K562 (cell line): ENCODE measurements at regions not wholly inside any gene's neighbourhood (a gene's known extent, or its start where the extent isn't known, plus 50 kb on each side); places are given as distances from the start of the nearest gene placed in this dataset.
A peak's percentile ranks its signal among the peaks of the same experiment; 100 is the strongest.

ENCODE experiments used
- CXXC5 ChIP-seq: fragments of 250-450 bp; sonication (Bioruptor Pico); IDR thresholded peaks from 2 replicates; pipeline ENCODE4 v1.8.0; 2022; ENCODE audit warnings: inconsistent platforms, mild to moderate bottlenecking, moderate library complexity
- EHMT2 ChIP-seq: fragments of 450-650 bp; IDR thresholded peaks from 2 replicates; pipeline ENCODE4 v1.6.1; 2018; ENCODE audit warnings: antibody characterized with exemption
- MGA ChIP-seq: fragments of 450-650 bp; IDR thresholded peaks from 2 replicates; pipeline ENCODE4 v1.6.1; 2016; ENCODE audit warnings: mild to moderate bottlenecking, moderate library complexity
- POLR2G ChIP-seq: fragments of 200-400 bp; formaldehyde crosslinking; IDR thresholded peaks from 2 replicates; pipeline ENCODE4 v1.6.1; 2017; ENCODE audit warnings: low read depth, mild to moderate bottlenecking, antibody characterized with exemption, low read length, moderate library complexity
- PTTG1 ChIP-seq: fragments of 450-650 bp; IDR thresholded peaks from 2 replicates; pipeline ENCODE4 v1.6.1; 2016; ENCODE audit warnings: low read depth, mild to moderate bottlenecking, missing genetic modification characterization, missing compliant biosample characterization
- PYGO2 ChIP-seq: fragments of 450-650 bp; IDR thresholded peaks from 2 replicates; pipeline ENCODE4 v1.6.1; 2016; ENCODE audit warnings: mild to moderate bottlenecking, missing genetic modification characterization, moderate library complexity, missing compliant biosample characterization
- RBM15 ChIP-seq: fragments of 200-400 bp; formaldehyde crosslinking; IDR thresholded peaks from 2 replicates; pipeline ENCODE4 v1.6.1; 2018; ENCODE audit warnings: mild to moderate bottlenecking, low read length, moderate library complexity; ENCODE audit not compliant: insufficient read depth
- RFX1 ChIP-seq: fragments of 450-650 bp; IDR thresholded peaks from 2 replicates; pipeline ENCODE4 v1.6.1; 2016; ENCODE audit warnings: mild to moderate bottlenecking, moderate library complexity
- TAF7 ChIP-seq: fragments of 450-650 bp; IDR thresholded peaks from 2 replicates; pipeline ENCODE4 v1.6.1; 2016; ENCODE audit warnings: missing genetic modification characterization, missing compliant biosample characterization
- ZNF280B ChIP-seq: fragments of 250-450 bp; sonication (Bioruptor Pico); IDR thresholded peaks from 2 replicates; pipeline ENCODE4 v1.5.1; 2021; ENCODE audit warnings: mild to moderate bottlenecking
- ZNF316 ChIP-seq: fragments of 450-650 bp; IDR thresholded peaks from 2 replicates; pipeline ENCODE4 v1.6.1; 2016
- ZNF780A ChIP-seq: fragments of 250-450 bp; sonication (Bioruptor Pico); IDR thresholded peaks from 2 replicates; pipeline ENCODE4 v1.5.0; 2021; ENCODE audit warnings: mild to moderate bottlenecking
- TF ChIP-seq, protein P1 (sequence below): fragments of 200-800 bp; sonication (Bioruptor generic); IDR thresholded peaks from 2 replicates; pipeline ENCODE4 v1.6.1; 2017; ENCODE audit warnings: missing genetic modification characterization, missing compliant biosample characterization

DNA sequence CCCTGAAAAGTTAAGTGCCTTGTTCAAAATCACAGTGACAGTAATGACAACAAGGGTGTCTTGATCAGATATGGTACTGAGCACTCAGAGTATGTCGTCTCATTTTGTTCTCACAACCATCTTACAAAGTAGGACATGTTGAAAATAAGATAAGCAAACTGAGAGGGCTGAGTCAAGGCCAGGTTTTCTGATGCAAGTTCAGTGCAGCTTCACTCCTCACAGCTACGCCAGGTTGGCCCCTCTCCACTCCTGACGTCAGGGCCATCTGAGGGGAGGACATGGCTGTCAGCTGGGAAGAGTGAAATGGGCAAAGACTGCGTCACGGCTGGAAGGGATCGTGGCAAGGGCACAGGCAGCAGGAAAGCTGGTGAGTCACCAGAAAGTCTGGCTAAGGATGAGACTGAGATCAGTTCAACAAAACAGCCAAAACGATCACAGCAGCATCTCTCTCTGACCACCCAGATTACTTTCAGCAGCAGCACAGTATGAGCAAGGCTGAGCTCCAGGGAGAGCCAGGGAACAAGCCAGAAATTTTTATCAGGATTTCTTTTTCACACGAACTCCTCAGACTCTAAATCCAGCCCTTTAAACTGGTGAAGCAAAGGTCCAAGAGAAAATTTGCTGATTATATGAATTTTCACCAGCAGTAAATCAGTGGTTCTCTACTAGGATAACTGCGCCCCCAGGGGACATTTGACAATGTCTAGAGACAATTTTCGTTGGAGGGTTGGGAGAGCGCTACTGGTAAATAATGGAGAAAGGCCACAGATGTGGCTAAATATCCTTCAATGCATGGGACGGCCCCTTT lies 297.9 kb upstream of the AMIGO2 start (continued):
- TF ChIP-seq CXXC5 (peak; percentile 4; the same call in 1 of the 2 replicates), EHMT2 (peak; percentile 69; the same call in 1 of the 2 replicates), RBM15 (no peak), ZNF780A (no peak), TAF7 (peak; percentile 28; the same call in 1 of the 2 replicates), MGA (0 out of 2 replicates have a peak, but pooled peaks have one; percentile 39), PTTG1 (tag) (peak; percentile 26; the same call in 1 of the 2 replicates), ZNF316 (peak; percentile 96), ZNF280B (no peak), RFX1 (no peak), POLR2G (peak; percentile 60; the same call in 1 of the 2 replicates), PYGO2 (tag) (no peak)
- TF ChIP-seq, protein P1, sequence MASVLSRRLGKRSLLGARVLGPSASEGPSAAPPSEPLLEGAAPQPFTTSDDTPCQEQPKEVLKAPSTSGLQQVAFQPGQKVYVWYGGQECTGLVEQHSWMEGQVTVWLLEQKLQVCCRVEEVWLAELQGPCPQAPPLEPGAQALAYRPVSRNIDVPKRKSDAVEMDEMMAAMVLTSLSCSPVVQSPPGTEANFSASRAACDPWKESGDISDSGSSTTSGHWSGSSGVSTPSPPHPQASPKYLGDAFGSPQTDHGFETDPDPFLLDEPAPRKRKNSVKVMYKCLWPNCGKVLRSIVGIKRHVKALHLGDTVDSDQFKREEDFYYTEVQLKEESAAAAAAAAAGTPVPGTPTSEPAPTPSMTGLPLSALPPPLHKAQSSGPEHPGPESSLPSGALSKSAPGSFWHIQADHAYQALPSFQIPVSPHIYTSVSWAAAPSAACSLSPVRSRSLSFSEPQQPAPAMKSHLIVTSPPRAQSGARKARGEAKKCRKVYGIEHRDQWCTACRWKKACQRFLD (CRISPR knock-in tag): peak; percentile 71; the same call in 1 of the 2 replicates
